ENCODE measurements at regions not wholly inside any gene's neighbourhood (a gene's known extent, or its start where the extent isn't known, plus 50 kb on each side); places are given as distances from the start of the nearest gene placed in this dataset.

DNA sequence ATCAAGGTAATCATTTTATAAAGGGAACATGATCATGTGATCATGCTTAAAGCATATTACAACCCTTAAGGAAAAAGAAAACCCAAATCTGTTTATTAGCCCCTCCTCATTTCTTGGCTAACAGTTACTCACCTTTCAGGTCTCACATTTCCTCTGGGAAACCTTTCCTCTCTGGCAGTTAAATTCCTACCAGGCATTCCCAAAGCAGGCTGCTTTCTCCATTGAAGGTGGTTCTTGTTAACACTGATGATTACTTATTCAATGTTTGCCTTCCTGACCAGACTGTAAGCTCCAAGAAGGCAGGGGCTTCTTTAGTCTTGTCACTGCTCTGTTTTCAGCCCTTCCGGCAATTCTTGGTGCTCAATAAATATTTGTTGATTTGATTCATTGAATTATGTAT is 59.9 kb downstream of the PLK2 start:
- Histone ChIP-seq H3K4me3 (ENCODE audit: low read depth, low read length, poor library complexity, severe bottlenecking) (no peak overlapping the region), H3K27me3 (replicated peaks; ENCODE audit: insufficient read depth, low read depth, low read length, poor library complexity) (no peaks in the 10 kb centered on the region), H3K27ac (ENCODE audit: low read depth, low read length, poor library complexity, severe bottlenecking) (no peak overlapping the region), H3K9me3 (ENCODE audit: low read depth, low read length, poor library complexity, severe bottlenecking) (no peaks in the 10 kb centered on the region), H3K4me1 (ENCODE audit: insufficient read depth, low read length, poor library complexity, severe bottlenecking) (no peaks in the 10 kb centered on the region), H3K36me3 (ENCODE audit: insufficient read depth, low read length, poor library complexity, severe bottlenecking) (no peaks in the 10 kb centered on the region)
- ChIA-PET CTCF (no interaction called here), POLR2A (ENCODE audit: low non-redundant PET) (no interaction called here)
- intact Hi-C loops (cut with micrococcal nuclease; ENCODE audit: unreplicated experiment), result no loop called here
- DNase-seq (ENCODE audit: low spot score), result no peak
- no peak for TF ChIP-seq EZH2 (IDR thresholded peaks at IDR 0.05; ENCODE audit: borderline replicate concordance, low read depth, low read length, poor library complexity, severe bottlenecking)
- TF ChIP-seq, protein P1, sequence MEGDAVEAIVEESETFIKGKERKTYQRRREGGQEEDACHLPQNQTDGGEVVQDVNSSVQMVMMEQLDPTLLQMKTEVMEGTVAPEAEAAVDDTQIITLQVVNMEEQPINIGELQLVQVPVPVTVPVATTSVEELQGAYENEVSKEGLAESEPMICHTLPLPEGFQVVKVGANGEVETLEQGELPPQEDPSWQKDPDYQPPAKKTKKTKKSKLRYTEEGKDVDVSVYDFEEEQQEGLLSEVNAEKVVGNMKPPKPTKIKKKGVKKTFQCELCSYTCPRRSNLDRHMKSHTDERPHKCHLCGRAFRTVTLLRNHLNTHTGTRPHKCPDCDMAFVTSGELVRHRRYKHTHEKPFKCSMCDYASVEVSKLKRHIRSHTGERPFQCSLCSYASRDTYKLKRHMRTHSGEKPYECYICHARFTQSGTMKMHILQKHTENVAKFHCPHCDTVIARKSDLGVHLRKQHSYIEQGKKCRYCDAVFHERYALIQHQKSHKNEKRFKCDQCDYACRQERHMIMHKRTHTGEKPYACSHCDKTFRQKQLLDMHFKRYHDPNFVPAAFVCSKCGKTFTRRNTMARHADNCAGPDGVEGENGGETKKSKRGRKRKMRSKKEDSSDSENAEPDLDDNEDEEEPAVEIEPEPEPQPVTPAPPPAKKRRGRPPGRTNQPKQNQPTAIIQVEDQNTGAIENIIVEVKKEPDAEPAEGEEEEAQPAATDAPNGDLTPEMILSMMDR (conservative IDR thresholded peaks at IDR 0.05; ENCODE audit: low read depth, low read length), result no peak
- no TSS peak for BruUV-seq (replicated peaks)

DNA sequence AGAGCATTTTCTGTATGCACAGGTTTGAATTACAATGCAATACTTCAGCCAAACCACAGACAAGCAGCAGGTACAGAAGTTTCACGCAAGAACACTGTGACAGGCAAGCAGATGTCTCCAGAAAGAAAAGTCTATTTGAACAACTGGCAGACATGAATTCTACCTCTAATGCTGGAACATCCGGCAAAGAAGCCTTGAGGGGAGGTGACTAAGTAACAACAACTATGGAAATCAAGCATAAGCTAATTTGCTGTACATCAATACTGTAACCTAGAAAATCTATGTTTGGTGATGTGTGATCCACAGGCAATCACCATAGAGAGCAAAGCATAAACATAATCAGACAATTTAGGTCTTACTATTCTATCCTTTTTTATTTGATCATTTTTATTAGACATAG is 65.5 kb downstream of the PLK2 start:
- Histone ChIP-seq H3K27me3 (replicated peaks; ENCODE audit: insufficient read depth, low read depth, low read length, poor library complexity) (no peaks in the 10 kb centered on the region), H3K4me3 (ENCODE audit: low read depth, low read length, poor library complexity, severe bottlenecking) (no peak overlapping the region), H3K36me3 (ENCODE audit: insufficient read depth, low read length, poor library complexity, severe bottlenecking) (no peaks in the 10 kb centered on the region), H3K27ac (ENCODE audit: low read depth, low read length, poor library complexity, severe bottlenecking) (no peak overlapping the region), H3K4me1 (ENCODE audit: insufficient read depth, low read length, poor library complexity, severe bottlenecking) (no peaks in the 10 kb centered on the region), H3K9me3 (ENCODE audit: low read depth, low read length, poor library complexity, severe bottlenecking) (no peaks in the 10 kb centered on the region)
- DNase-seq (ENCODE audit: low spot score), result no peak
- CTCF ChIA-PET, result no interaction called here
- intact Hi-C loops (cut with micrococcal nuclease; ENCODE audit: unreplicated experiment), result no loop called here
- POLR2A ChIA-PET (ENCODE audit: low non-redundant PET), result no interaction called here
- BruUV-seq (replicated peaks), result no TSS peak
- TF ChIP-seq EZH2 (IDR thresholded peaks at IDR 0.05; ENCODE audit: borderline replicate concordance, low read depth, low read length, poor library complexity, severe bottlenecking), result no peak
- TF ChIP-seq, protein P1 (conservative IDR thresholded peaks at IDR 0.05; ENCODE audit: low read depth, low read length), result no peak

DNA sequence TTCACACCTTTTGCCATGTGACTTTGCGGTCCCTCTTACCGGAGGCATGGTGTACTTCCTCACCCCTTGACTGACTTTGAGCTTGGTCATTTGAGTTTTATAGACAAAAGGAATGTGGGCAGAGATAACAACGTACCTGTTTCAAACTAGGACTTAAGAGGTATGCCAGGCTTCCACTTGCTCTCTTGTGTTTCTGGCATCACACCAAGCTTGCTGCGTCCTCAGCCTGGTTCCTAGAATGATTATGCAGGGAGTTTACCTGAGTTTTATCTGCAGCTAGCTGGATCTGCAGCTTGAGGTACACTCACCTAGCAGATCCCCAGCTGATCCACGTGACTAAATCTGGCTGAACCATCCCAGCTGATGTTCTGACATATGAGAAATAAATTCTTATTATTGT is 66.2 kb downstream of the PLK2 start:
- ChIA-PET POLR2A (ENCODE audit: low non-redundant PET) (no interaction called here), CTCF (no interaction called here)
- H3K4me1 ChIP-seq (ENCODE audit: insufficient read depth, low read length, poor library complexity, severe bottlenecking), result no peaks in the 10 kb centered on the region
- intact Hi-C loops (cut with micrococcal nuclease; ENCODE audit: unreplicated experiment), result no loop called here
- DNase-seq (ENCODE audit: low spot score), result no peak
- no peak overlapping the region for H3K27ac ChIP-seq (ENCODE audit: low read depth, low read length, poor library complexity, severe bottlenecking)
- H3K36me3 ChIP-seq (ENCODE audit: insufficient read depth, low read length, poor library complexity, severe bottlenecking), result no peaks in the 10 kb centered on the region
- H3K4me3 ChIP-seq (ENCODE audit: low read depth, low read length, poor library complexity, severe bottlenecking), result no peak overlapping the region
- no TSS peak for BruUV-seq (replicated peaks)
- TF ChIP-seq, protein P1 (conservative IDR thresholded peaks at IDR 0.05; ENCODE audit: low read depth, low read length), result no peak
- TF ChIP-seq EZH2 (IDR thresholded peaks at IDR 0.05; ENCODE audit: borderline replicate concordance, low read depth, low read length, poor library complexity, severe bottlenecking), result no peak
- H3K27me3 ChIP-seq (replicated peaks; ENCODE audit: insufficient read depth, low read depth, low read length, poor library complexity), result no peaks in the 10 kb centered on the region
- H3K9me3 ChIP-seq (ENCODE audit: low read depth, low read length, poor library complexity, severe bottlenecking), result no peaks in the 10 kb centered on the region
